Transverse colon (tissue), 4 donors: ENCODE measurements at regions not wholly inside any gene's neighbourhood (a gene's known extent, or its start where the extent isn't known, plus 50 kb on each side); places are given as distances from the start of the nearest gene placed in this dataset.

ENCODE experiments used
- POLR2A ChIP-seq: fragments of 450-650 bp; IDR thresholded peaks from one replicate; pipeline ENCODE4 v1.6.1; 2016; ENCODE audit warnings: antibody characterized with exemption, mild to moderate bottlenecking, moderate library complexity
- POLR2AphosphoS5 ChIP-seq, 3 donors: sonication (generic); formaldehyde crosslinking; IDR thresholded peaks; one replicate each; pipeline ENCODE4 v1.6.1; 2016; ENCODE audit warnings: antibody characterized with exemption in 3 of 3
- TF ChIP-seq, protein P1 (sequence below), 5 experiments: fragments of 200-600 bp in 3 of 5; fragments of 450-650 bp in 2 of 5; sonication (generic) in 3 of 5; IDR thresholded peaks; 1 replicate in 2 of 5; 2 replicates in 3 of 5; pipeline ENCODE4 v1.5.1; 2016 to 2017; ENCODE audit warnings: antibody characterized with exemption in 5 of 5, inconsistent platforms in 3 of 5, mild to moderate bottlenecking in 2 of 5, moderate library complexity in 1 of 5

DNA sequence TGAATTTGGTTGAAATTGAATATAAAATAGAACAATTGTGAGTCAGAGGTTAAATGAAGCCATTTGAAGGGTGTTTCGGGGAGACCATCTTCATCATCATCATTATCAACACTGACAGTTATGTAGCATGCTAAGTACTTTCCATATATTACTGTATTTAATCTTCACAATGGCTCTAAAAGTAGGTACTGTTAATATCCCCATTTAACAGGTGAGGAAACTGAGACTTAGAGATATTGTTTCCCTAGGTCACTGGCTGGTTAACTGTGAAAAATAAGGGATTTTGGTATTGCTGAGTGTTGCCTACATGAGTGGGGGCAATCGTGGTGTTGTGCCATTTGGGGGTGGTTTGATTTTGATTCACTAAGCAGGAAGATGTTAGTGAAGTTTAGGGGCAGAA lies 100.3 kb downstream of the TBX19 start:
- TF ChIP-seq, protein P1, sequence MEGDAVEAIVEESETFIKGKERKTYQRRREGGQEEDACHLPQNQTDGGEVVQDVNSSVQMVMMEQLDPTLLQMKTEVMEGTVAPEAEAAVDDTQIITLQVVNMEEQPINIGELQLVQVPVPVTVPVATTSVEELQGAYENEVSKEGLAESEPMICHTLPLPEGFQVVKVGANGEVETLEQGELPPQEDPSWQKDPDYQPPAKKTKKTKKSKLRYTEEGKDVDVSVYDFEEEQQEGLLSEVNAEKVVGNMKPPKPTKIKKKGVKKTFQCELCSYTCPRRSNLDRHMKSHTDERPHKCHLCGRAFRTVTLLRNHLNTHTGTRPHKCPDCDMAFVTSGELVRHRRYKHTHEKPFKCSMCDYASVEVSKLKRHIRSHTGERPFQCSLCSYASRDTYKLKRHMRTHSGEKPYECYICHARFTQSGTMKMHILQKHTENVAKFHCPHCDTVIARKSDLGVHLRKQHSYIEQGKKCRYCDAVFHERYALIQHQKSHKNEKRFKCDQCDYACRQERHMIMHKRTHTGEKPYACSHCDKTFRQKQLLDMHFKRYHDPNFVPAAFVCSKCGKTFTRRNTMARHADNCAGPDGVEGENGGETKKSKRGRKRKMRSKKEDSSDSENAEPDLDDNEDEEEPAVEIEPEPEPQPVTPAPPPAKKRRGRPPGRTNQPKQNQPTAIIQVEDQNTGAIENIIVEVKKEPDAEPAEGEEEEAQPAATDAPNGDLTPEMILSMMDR (IDR thresholded peaks at IDR 0.05) = no peak
- TF ChIP-seq POLR2A (no peak), POLR2AphosphoS5 (IDR thresholded peaks at IDR 0.05) (no peak)
